Fibroblast of lung (primary cell): ENCODE measurements at regions not wholly inside any gene's neighbourhood (a gene's known extent, or its start where the extent isn't known, plus 50 kb on each side); places are given as distances from the start of the nearest gene placed in this dataset.

ENCODE experiments used
- DNase-seq, 2 donors: peaks; one replicate each; pipeline versions ENCODE4 v3.0.0 to v3.0.0-alpha.2; 2010; ENCODE audit warnings: low read depth in 2 of 2
- H2AFZ ChIP-seq: 2 replicates; pipeline ENCODE4 v1.5.1; 2012; ENCODE audit warnings: low read length, control low read depth, inconsistent platforms
- H3K27ac ChIP-seq: 2 replicates; pipeline ENCODE4 v1.5.1; 2011; ENCODE audit warnings: low read length, control low read depth; ENCODE audit not compliant: insufficient read depth
- H3K27me3 ChIP-seq: 2 replicates; pipeline ENCODE4 v1.5.1; 2011; ENCODE audit warnings: mild to moderate bottlenecking, low read length; ENCODE audit not compliant: control insufficient read depth, insufficient read depth
- H3K36me3 ChIP-seq: 2 replicates; pipeline ENCODE4 v1.5.1; 2011; ENCODE audit warnings: low read length; ENCODE audit not compliant: control insufficient read depth, insufficient read depth
- H3K4me1 ChIP-seq: 2 replicates; pipeline ENCODE4 v1.5.1; 2011; ENCODE audit warnings: low read length; ENCODE audit not compliant: control insufficient read depth, insufficient read depth; ENCODE audit errors: extremely low read depth
- H3K4me2 ChIP-seq: 2 replicates; pipeline ENCODE4 v1.5.1; 2011; ENCODE audit warnings: low read length, control low read depth; ENCODE audit not compliant: insufficient read depth; ENCODE audit errors: extremely low read depth
- H3K4me3 ChIP-seq, 4 experiments: fragments of 200-600 bp in 1 of 4; sonication (generic) in 1 of 4; replicated peaks in 1 of 4; 2 replicates each; pipeline ENCODE4 v1.5.1; 2011 to 2016; ENCODE audit warnings: low read length in 4 of 4, low read depth in 3 of 4, mild to moderate bottlenecking in 3 of 4, control low read depth in 2 of 4, inconsistent platforms in 1 of 4, mixed read lengths in 1 of 4; ENCODE audit not compliant: insufficient read depth in 1 of 4; ENCODE audit errors: control extremely low read depth in 1 of 4
- H3K79me2 ChIP-seq: 2 replicates; pipeline ENCODE4 v1.5.1; 2012; ENCODE audit warnings: mild to moderate bottlenecking, low read length, inconsistent platforms; ENCODE audit not compliant: control insufficient read depth, insufficient read depth
- H3K9ac ChIP-seq: 2 replicates; pipeline ENCODE4 v1.5.1; 2011; ENCODE audit warnings: mild to moderate bottlenecking, low read length, control low read depth; ENCODE audit not compliant: insufficient read depth
- H3K9me3 ChIP-seq: 2 replicates; pipeline ENCODE4 v1.5.1; 2012; ENCODE audit warnings: low read depth, low read length; ENCODE audit not compliant: control insufficient read depth, insufficient read depth
- H4K20me1 ChIP-seq: 2 replicates; pipeline ENCODE4 v1.5.1; 2011; ENCODE audit warnings: low read length; ENCODE audit not compliant: control insufficient read depth, insufficient read depth; ENCODE audit errors: extremely low read depth
- EZH2 ChIP-seq: IDR thresholded peaks from 2 replicates; pipeline ENCODE4 v1.5.1; 2012; ENCODE audit warnings: low read length, control low read depth, mild to moderate bottlenecking; ENCODE audit errors: missing control alignments
- TF ChIP-seq, protein P1 (sequence below), 2 donors: IDR thresholded peaks in 1 of 2; conservative IDR thresholded peaks in 1 of 2; 1 replicate in 1 of 2; 2 replicates in 1 of 2; pipeline ENCODE4 v1.5.1; 2011 to 2012; ENCODE audit warnings: low read length in 2 of 2, control low read depth in 1 of 2, inconsistent platforms in 1 of 2, low read depth in 1 of 2, mild to moderate bottlenecking in 1 of 2

DNA sequence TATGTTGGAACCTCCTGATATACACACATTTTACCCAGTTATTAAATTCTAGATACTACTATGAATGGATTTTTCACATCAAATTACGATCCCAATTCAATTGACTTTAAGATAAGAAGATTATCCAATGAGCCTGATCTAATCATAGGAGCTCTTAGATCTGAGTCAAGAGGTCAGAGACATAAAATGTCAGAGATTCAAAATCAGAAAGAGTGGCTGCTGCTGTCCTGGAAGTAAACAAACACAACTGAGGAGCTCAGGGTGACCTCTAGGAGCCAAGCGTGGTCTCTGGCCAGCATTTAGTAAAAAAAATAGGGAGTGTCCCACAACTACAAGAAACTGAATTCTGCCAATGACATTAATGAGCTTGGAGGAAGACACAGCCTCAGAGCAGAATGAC lies 557.1 kb upstream of the CBLB start:
- no peak overlapping the region for H3K9ac ChIP-seq
- H3K9me3 ChIP-seq, result no peaks in the 10 kb centered on the region
- H2AFZ ChIP-seq, result no peak overlapping the region
- H3K79me2 ChIP-seq, result no peaks in the 10 kb centered on the region
- no peak for TF ChIP-seq EZH2
- TF ChIP-seq, protein P1, sequence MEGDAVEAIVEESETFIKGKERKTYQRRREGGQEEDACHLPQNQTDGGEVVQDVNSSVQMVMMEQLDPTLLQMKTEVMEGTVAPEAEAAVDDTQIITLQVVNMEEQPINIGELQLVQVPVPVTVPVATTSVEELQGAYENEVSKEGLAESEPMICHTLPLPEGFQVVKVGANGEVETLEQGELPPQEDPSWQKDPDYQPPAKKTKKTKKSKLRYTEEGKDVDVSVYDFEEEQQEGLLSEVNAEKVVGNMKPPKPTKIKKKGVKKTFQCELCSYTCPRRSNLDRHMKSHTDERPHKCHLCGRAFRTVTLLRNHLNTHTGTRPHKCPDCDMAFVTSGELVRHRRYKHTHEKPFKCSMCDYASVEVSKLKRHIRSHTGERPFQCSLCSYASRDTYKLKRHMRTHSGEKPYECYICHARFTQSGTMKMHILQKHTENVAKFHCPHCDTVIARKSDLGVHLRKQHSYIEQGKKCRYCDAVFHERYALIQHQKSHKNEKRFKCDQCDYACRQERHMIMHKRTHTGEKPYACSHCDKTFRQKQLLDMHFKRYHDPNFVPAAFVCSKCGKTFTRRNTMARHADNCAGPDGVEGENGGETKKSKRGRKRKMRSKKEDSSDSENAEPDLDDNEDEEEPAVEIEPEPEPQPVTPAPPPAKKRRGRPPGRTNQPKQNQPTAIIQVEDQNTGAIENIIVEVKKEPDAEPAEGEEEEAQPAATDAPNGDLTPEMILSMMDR (conservative IDR thresholded peaks at IDR 0.05 in 1 of 2, IDR thresholded peaks at IDR 0.05 in 1 of 2; ENCODE audit: low read depth in 1 of 2, low read length in 2 of 2), result no peak
- no peak for DNase-seq
- no peak overlapping the region for H3K27ac ChIP-seq
- H4K20me1 ChIP-seq, result no peaks in the 10 kb centered on the region
- H3K36me3 ChIP-seq, result no peaks in the 10 kb centered on the region
- no peak overlapping the region for H3K4me2 ChIP-seq
- H3K4me3 ChIP-seq, result no peak overlapping the region
- H3K4me1 ChIP-seq, result peaks cover 8% of the 10 kb centered on the region
- no peaks in the 10 kb centered on the region for H3K27me3 ChIP-seq

DNA sequence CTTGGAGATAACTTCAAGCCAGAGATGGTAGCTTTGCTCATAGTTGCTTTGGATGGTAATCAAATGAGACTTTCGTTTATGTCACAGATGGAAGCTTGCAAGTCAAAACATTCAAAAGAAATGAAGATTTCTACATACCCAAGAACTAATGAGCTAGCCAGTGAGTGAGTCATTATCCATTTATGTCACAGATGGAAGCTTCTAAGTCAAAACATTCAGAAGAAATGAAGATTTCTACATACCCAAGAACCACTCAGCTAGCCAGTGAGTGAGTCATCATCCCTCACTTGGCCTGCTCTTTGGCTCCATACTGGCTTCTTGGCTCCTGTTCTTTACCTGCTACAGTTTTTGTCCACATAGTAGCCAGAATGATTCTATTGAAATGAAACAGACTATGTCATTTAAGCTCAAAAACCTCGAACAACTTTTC lies 559.8 kb upstream of the CBLB start:
- H3K27ac ChIP-seq, result no peak overlapping the region
- no peaks in the 10 kb centered on the region for H3K36me3 ChIP-seq
- DNase-seq, result peak; percentile 99 to 100
- no peaks in the 10 kb centered on the region for H3K79me2 ChIP-seq
- peaks cover 8% of the 10 kb centered on the region for H3K4me1 ChIP-seq
- H3K4me3 ChIP-seq, result no peak overlapping the region
- H4K20me1 ChIP-seq, result no peaks in the 10 kb centered on the region
- no peak overlapping the region for H3K4me2 ChIP-seq
- no peak overlapping the region for H3K9ac ChIP-seq
- no peak overlapping the region for H2AFZ ChIP-seq
- no peaks in the 10 kb centered on the region for H3K27me3 ChIP-seq
- no peaks in the 10 kb centered on the region for H3K9me3 ChIP-seq
- TF ChIP-seq, protein P1 (conservative IDR thresholded peaks at IDR 0.05 in 1 of 2, IDR thresholded peaks at IDR 0.05 in 1 of 2; ENCODE audit: low read depth in 1 of 2, low read length in 2 of 2), result no peak
- TF ChIP-seq EZH2, result no peak

DNA sequence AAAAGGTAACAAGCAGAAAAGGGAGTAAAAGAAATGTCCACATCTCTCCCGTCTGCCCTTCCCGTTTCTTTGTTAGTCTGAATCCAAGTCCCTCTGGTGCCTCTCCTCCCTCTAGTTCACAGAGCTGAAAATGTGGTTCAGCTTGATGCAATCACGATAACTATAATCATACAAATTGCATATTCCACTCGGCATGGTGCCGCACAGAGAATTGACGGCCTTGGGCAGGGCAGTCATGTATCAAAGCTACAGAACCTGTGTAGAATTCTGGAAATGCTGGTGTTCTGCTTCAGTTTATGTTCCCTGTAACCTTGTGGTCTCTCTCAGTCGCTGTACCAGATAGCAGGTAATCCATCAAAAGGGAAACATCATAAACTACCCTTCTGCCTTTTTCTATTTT lies 562.9 kb upstream of the CBLB start:
- no peak overlapping the region for H3K27ac ChIP-seq
- no peak overlapping the region for H3K4me3 ChIP-seq
- DNase-seq, result peak; percentile 13 to 51
- peaks cover 8% of the 10 kb centered on the region for H3K4me1 ChIP-seq
- no peak overlapping the region for H3K9ac ChIP-seq
- H3K36me3 ChIP-seq, result no peaks in the 10 kb centered on the region
- no peaks in the 10 kb centered on the region for H3K79me2 ChIP-seq
- H4K20me1 ChIP-seq, result no peaks in the 10 kb centered on the region
- peak overlapping the region; percentile 16 for H2AFZ ChIP-seq
- no peaks in the 10 kb centered on the region for H3K9me3 ChIP-seq
- no peak for TF ChIP-seq EZH2
- TF ChIP-seq, protein P1 (conservative IDR thresholded peaks at IDR 0.05 in 1 of 2, IDR thresholded peaks at IDR 0.05 in 1 of 2; ENCODE audit: low read depth in 1 of 2, low read length in 2 of 2), result no peak
- H3K27me3 ChIP-seq, result no peaks in the 10 kb centered on the region
- no peak overlapping the region for H3K4me2 ChIP-seq
